ENCODE measurements at regions not wholly inside any gene's neighbourhood (a gene's known extent, or its start where the extent isn't known, plus 50 kb on each side); places are given as distances from the start of the nearest gene placed in this dataset.
"Not testable (repeated sequence)": the region's sequence is repeated elsewhere in the genome, so short reads cannot be mapped to it uniquely, and the experiment has no call there.

- TF ChIP-seq FOXP2 (optimal IDR thresholded peaks at IDR 0.05; ENCODE audit: control extremely low read depth, extremely low read length, insufficient read depth), result no peak
- no peak for TF ChIP-seq EZH2 (IDR thresholded peaks at IDR 0.05)
- no peak for TF ChIP-seq POLR2AphosphoS5 (IDR thresholded peaks at IDR 0.05; ENCODE audit: borderline replicate concordance, low read depth, low read length)
- no peak overlapping the region for H3K27ac ChIP-seq
Measured at GRCh38 chr14:83162361-83162929, 1628.8 kb upstream of the SEL1L start.

GRCh38 chr14:83163016-83163415 is 1629.4 kb upstream of the SEL1L start:
- no peaks in the 10 kb centered on the region for H3K9me3 ChIP-seq (ENCODE audit: low read depth, low read length)

More at GRCh38 chr14:83162361-83162929, 1628.8 kb upstream of the SEL1L start:
- Histone ChIP-seq H3K36me3 (ENCODE audit: insufficient read depth, low read length) (no peaks in the 10 kb centered on the region), H3K9ac (ENCODE audit: insufficient read length) (no peak overlapping the region), H3K9me3 (ENCODE audit: low read depth, low read length) (no peaks in the 10 kb centered on the region), H3K4me3 (no peak overlapping the region)
- no peak for DNase-seq (ENCODE audit: low read depth, low spot score)

GRCh38 chr14:83164016-83164415 is 1630.4 kb upstream of the SEL1L start:
- no peak overlapping the region for H3K4me3 ChIP-seq
- TF ChIP-seq POLR2AphosphoS5 (IDR thresholded peaks at IDR 0.05; ENCODE audit: borderline replicate concordance, low read depth, low read length) (no peak), EZH2 (IDR thresholded peaks at IDR 0.05) (no peak), FOXP2 (optimal IDR thresholded peaks at IDR 0.05; ENCODE audit: control extremely low read depth, extremely low read length, insufficient read depth) (no peak)
- H3K36me3 ChIP-seq (ENCODE audit: insufficient read depth, low read length), result no peaks in the 10 kb centered on the region
- H3K9me3 ChIP-seq (ENCODE audit: low read depth, low read length), result no peaks in the 10 kb centered on the region
- H3K27ac ChIP-seq, result no peak overlapping the region
- no peak for DNase-seq (ENCODE audit: low read depth, low spot score)
- no peak overlapping the region for H3K9ac ChIP-seq (ENCODE audit: insufficient read length)

More at GRCh38 chr14:83163016-83163415, 1629.4 kb upstream of the SEL1L start:
- TF ChIP-seq POLR2AphosphoS5 (IDR thresholded peaks at IDR 0.05; ENCODE audit: borderline replicate concordance, low read depth, low read length) (no peak), FOXP2 (optimal IDR thresholded peaks at IDR 0.05; ENCODE audit: control extremely low read depth, extremely low read length, insufficient read depth) (no peak), EZH2 (IDR thresholded peaks at IDR 0.05) (no peak)
- no peak for DNase-seq (ENCODE audit: low read depth, low spot score)
- Histone ChIP-seq H3K27ac (no peak overlapping the region), H3K9ac (ENCODE audit: insufficient read length) (no peak overlapping the region), H3K36me3 (ENCODE audit: insufficient read depth, low read length) (no peaks in the 10 kb centered on the region), H3K4me3 (no peak overlapping the region)

- TF ChIP-seq FOXP2 (optimal IDR thresholded peaks at IDR 0.05; ENCODE audit: control extremely low read depth, extremely low read length, insufficient read depth), result no peak
- no peak for TF ChIP-seq EZH2 (IDR thresholded peaks at IDR 0.05)
- TF ChIP-seq POLR2AphosphoS5 (IDR thresholded peaks at IDR 0.05; ENCODE audit: borderline replicate concordance, low read depth, low read length), result no peak
- no peak overlapping the region for H3K4me3 ChIP-seq
- no peak overlapping the region for H3K9ac ChIP-seq (ENCODE audit: insufficient read length)
Measured at GRCh38 chr14:83164591-83164990, 1630.9 kb upstream of the SEL1L start.

GRCh38 chr14:83170165-83170564 is 1636.5 kb upstream of the SEL1L start:
- H3K4me3 ChIP-seq, result no peak overlapping the region
- no peak overlapping the region for H3K27ac ChIP-seq
- H3K9ac ChIP-seq (ENCODE audit: insufficient read length), result no peak overlapping the region
- no peaks in the 10 kb centered on the region for H3K36me3 ChIP-seq (ENCODE audit: insufficient read depth, low read length)
- H3K9me3 ChIP-seq (ENCODE audit: low read depth, low read length), result no peaks in the 10 kb centered on the region
- TF ChIP-seq FOXP2 (optimal IDR thresholded peaks at IDR 0.05; ENCODE audit: control extremely low read depth, extremely low read length, insufficient read depth) (no peak), EZH2 (IDR thresholded peaks at IDR 0.05) (no peak), POLR2AphosphoS5 (IDR thresholded peaks at IDR 0.05; ENCODE audit: borderline replicate concordance, low read depth, low read length) (no peak)
- no peak for DNase-seq (ENCODE audit: low read depth, low spot score)

More at GRCh38 chr14:83164591-83164990, 1630.9 kb upstream of the SEL1L start:
- H3K9me3 ChIP-seq (ENCODE audit: low read depth, low read length), result no peaks in the 10 kb centered on the region
- no peak for DNase-seq (ENCODE audit: low read depth, low spot score)
- no peak overlapping the region for H3K27ac ChIP-seq
- no peaks in the 10 kb centered on the region for H3K36me3 ChIP-seq (ENCODE audit: insufficient read depth, low read length)

- no peak for DNase-seq (ENCODE audit: low read depth, low spot score)
- Histone ChIP-seq H3K4me3 (no peak overlapping the region), H3K27ac (no peak overlapping the region), H3K9me3 (ENCODE audit: low read depth, low read length) (no peaks in the 10 kb centered on the region), H3K36me3 (ENCODE audit: insufficient read depth, low read length) (no peaks in the 10 kb centered on the region), H3K9ac (ENCODE audit: insufficient read length) (no peak overlapping the region)
- TF ChIP-seq POLR2AphosphoS5 (IDR thresholded peaks at IDR 0.05; ENCODE audit: borderline replicate concordance, low read depth, low read length), result no peak
- no peak for TF ChIP-seq EZH2 (IDR thresholded peaks at IDR 0.05)
- no peak for TF ChIP-seq FOXP2 (optimal IDR thresholded peaks at IDR 0.05; ENCODE audit: control extremely low read depth, extremely low read length, insufficient read depth)
Measured at GRCh38 chr14:83171761-83172160, 1638.1 kb upstream of the SEL1L start.

- no peak overlapping the region for H3K4me3 ChIP-seq
- TF ChIP-seq POLR2AphosphoS5 (IDR thresholded peaks at IDR 0.05; ENCODE audit: borderline replicate concordance, low read depth, low read length) (no peak), EZH2 (IDR thresholded peaks at IDR 0.05) (no peak), FOXP2 (optimal IDR thresholded peaks at IDR 0.05; ENCODE audit: control extremely low read depth, extremely low read length, insufficient read depth) (no peak)
- H3K36me3 ChIP-seq (ENCODE audit: insufficient read depth, low read length), result no peaks in the 10 kb centered on the region
- no peak overlapping the region for H3K9ac ChIP-seq (ENCODE audit: insufficient read length)
- H3K27ac ChIP-seq, result no peak overlapping the region
- DNase-seq (ENCODE audit: low read depth, low spot score), result no peak
- no peaks in the 10 kb centered on the region for H3K9me3 ChIP-seq (ENCODE audit: low read depth, low read length)
Measured at GRCh38 chr14:83172363-83172762, 1638.7 kb upstream of the SEL1L start.

GRCh38 chr14:83173687-83174086 is 1640.0 kb upstream of the SEL1L start:
- Histone ChIP-seq H3K27ac (no peak overlapping the region), H3K9me3 (ENCODE audit: low read depth, low read length) (no peaks in the 10 kb centered on the region), H3K4me3 (no peak overlapping the region), H3K36me3 (ENCODE audit: insufficient read depth, low read length) (no peaks in the 10 kb centered on the region), H3K9ac (ENCODE audit: insufficient read length) (no peak overlapping the region)
- TF ChIP-seq POLR2AphosphoS5 (IDR thresholded peaks at IDR 0.05; ENCODE audit: borderline replicate concordance, low read depth, low read length) (no peak), EZH2 (IDR thresholded peaks at IDR 0.05) (no peak), FOXP2 (optimal IDR thresholded peaks at IDR 0.05; ENCODE audit: control extremely low read depth, extremely low read length, insufficient read depth) (no peak)
- DNase-seq (ENCODE audit: low read depth, low spot score), result no peak

GRCh38 chr14:83184531-83184930 is 1650.9 kb upstream of the SEL1L start:
- no peak overlapping the region for H3K9ac ChIP-seq (ENCODE audit: insufficient read length)
- no peak for DNase-seq (ENCODE audit: low read depth, low spot score)
- H3K27ac ChIP-seq, result no peak overlapping the region
- no peaks in the 10 kb centered on the region for H3K36me3 ChIP-seq (ENCODE audit: insufficient read depth, low read length)
- no peaks in the 10 kb centered on the region for H3K9me3 ChIP-seq (ENCODE audit: low read depth, low read length)
- TF ChIP-seq EZH2 (IDR thresholded peaks at IDR 0.05) (no peak), POLR2AphosphoS5 (IDR thresholded peaks at IDR 0.05; ENCODE audit: borderline replicate concordance, low read depth, low read length) (no peak), FOXP2 (optimal IDR thresholded peaks at IDR 0.05; ENCODE audit: control extremely low read depth, extremely low read length, insufficient read depth) (no peak)
- H3K4me3 ChIP-seq, result no peak overlapping the region

GRCh38 chr14:83188311-83188710 is 1654.7 kb upstream of the SEL1L start:
- DNase-seq (ENCODE audit: low read depth, low spot score); H3K9me3 ChIP-seq (ENCODE audit: low read depth, low read length); H3K4me3 ChIP-seq; H3K27ac ChIP-seq; H3K9ac ChIP-seq (ENCODE audit: insufficient read length); H3K36me3 ChIP-seq (ENCODE audit: insufficient read depth, low read length): not testable (repeated sequence)
